H1 (cell line): ENCODE measurements at regions not wholly inside any gene's neighbourhood (a gene's known extent, or its start where the extent isn't known, plus 50 kb on each side); places are given as distances from the start of the nearest gene placed in this dataset.

Experiments
- TF ChIP-seq, protein P1 (sequence below): fragments of 300-600 bp; sonication (generic); IDR thresholded peaks from 2 replicates; pipeline ENCODE4 v1.7.1; 2012; ENCODE audit warnings: low read length, moderate library complexity, mild to moderate bottlenecking, inconsistent platforms; ENCODE audit not compliant: insufficient replicate concordance

DNA sequence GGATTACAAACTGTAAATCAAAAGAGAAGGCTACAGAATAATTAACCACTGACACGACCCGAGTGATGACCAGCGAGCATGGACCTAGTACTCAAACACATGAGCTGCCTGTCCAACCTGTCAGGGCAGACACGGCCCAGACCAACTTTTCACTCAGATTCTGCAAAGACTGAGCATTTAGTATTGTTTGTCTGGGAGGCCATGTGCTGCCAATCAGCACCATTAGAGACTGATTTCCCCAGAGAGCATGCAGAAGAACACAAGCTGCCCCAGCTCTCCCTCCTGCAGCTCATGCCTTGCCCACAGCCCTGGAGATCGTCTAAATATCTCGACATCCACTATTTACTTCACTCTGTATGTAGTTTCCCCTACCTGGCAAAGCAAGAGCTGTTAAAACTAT lies 172.6 kb upstream of the INHBA start (continued):
- TF ChIP-seq, protein P1, sequence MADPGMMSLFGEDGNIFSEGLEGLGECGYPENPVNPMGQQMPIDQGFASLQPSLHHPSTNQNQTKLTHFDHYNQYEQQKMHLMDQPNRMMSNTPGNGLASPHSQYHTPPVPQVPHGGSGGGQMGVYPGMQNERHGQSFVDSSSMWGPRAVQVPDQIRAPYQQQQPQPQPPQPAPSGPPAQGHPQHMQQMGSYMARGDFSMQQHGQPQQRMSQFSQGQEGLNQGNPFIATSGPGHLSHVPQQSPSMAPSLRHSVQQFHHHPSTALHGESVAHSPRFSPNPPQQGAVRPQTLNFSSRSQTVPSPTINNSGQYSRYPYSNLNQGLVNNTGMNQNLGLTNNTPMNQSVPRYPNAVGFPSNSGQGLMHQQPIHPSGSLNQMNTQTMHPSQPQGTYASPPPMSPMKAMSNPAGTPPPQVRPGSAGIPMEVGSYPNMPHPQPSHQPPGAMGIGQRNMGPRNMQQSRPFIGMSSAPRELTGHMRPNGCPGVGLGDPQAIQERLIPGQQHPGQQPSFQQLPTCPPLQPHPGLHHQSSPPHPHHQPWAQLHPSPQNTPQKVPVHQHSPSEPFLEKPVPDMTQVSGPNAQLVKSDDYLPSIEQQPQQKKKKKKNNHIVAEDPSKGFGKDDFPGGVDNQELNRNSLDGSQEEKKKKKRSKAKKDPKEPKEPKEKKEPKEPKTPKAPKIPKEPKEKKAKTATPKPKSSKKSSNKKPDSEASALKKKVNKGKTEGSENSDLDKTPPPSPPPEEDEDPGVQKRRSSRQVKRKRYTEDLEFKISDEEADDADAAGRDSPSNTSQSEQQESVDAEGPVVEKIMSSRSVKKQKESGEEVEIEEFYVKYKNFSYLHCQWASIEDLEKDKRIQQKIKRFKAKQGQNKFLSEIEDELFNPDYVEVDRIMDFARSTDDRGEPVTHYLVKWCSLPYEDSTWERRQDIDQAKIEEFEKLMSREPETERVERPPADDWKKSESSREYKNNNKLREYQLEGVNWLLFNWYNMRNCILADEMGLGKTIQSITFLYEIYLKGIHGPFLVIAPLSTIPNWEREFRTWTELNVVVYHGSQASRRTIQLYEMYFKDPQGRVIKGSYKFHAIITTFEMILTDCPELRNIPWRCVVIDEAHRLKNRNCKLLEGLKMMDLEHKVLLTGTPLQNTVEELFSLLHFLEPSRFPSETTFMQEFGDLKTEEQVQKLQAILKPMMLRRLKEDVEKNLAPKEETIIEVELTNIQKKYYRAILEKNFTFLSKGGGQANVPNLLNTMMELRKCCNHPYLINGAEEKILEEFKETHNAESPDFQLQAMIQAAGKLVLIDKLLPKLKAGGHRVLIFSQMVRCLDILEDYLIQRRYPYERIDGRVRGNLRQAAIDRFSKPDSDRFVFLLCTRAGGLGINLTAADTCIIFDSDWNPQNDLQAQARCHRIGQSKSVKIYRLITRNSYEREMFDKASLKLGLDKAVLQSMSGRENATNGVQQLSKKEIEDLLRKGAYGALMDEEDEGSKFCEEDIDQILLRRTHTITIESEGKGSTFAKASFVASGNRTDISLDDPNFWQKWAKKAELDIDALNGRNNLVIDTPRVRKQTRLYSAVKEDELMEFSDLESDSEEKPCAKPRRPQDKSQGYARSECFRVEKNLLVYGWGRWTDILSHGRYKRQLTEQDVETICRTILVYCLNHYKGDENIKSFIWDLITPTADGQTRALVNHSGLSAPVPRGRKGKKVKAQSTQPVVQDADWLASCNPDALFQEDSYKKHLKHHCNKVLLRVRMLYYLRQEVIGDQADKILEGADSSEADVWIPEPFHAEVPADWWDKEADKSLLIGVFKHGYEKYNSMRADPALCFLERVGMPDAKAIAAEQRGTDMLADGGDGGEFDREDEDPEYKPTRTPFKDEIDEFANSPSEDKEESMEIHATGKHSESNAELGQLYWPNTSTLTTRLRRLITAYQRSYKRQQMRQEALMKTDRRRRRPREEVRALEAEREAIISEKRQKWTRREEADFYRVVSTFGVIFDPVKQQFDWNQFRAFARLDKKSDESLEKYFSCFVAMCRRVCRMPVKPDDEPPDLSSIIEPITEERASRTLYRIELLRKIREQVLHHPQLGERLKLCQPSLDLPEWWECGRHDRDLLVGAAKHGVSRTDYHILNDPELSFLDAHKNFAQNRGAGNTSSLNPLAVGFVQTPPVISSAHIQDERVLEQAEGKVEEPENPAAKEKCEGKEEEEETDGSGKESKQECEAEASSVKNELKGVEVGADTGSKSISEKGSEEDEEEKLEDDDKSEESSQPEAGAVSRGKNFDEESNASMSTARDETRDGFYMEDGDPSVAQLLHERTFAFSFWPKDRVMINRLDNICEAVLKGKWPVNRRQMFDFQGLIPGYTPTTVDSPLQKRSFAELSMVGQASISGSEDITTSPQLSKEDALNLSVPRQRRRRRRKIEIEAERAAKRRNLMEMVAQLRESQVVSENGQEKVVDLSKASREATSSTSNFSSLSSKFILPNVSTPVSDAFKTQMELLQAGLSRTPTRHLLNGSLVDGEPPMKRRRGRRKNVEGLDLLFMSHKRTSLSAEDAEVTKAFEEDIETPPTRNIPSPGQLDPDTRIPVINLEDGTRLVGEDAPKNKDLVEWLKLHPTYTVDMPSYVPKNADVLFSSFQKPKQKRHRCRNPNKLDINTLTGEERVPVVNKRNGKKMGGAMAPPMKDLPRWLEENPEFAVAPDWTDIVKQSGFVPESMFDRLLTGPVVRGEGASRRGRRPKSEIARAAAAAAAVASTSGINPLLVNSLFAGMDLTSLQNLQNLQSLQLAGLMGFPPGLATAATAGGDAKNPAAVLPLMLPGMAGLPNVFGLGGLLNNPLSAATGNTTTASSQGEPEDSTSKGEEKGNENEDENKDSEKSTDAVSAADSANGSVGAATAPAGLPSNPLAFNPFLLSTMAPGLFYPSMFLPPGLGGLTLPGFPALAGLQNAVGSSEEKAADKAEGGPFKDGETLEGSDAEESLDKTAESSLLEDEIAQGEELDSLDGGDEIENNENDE = no peak
- TF ChIP-seq, all 59 proteins: peak for 0
